GM18502 (cell line): ENCODE measurements at regions not wholly inside any gene's neighbourhood (a gene's known extent, or its start where the extent isn't known, plus 50 kb on each side); places are given as distances from the start of the nearest gene placed in this dataset.
"Not testable (repeated sequence)": the region's sequence is repeated elsewhere in the genome, so short reads cannot be mapped to it uniquely, and the experiment has no call there.

Experiments
- ATAC-seq: cut with Tn5 transposase; IDR thresholded peaks from one replicate; pipeline ENCODE4 v1.9.1; 2021; ENCODE audit warnings: mild to moderate bottlenecking; ENCODE audit not compliant: unreplicated experiment, poor library complexity

GRCh38 chr2:188032786-188033185 lies 258.9 kb upstream of the GULP1 start:
- ATAC-seq, result no peak

- ATAC-seq, result not testable (repeated sequence)
Observed at GRCh38 chr2:188033240-188033639, 258.4 kb upstream of the GULP1 start.

GRCh38 chr2:188034102-188034501 lies 257.6 kb upstream of the GULP1 start:
- not testable (repeated sequence) for ATAC-seq

GRCh38 chr2:188035377-188035776 lies 256.3 kb upstream of the GULP1 start:
- not testable (repeated sequence) for ATAC-seq

GRCh38 chr2:188036786-188037185 lies 254.9 kb upstream of the GULP1 start:
- ATAC-seq, result not testable (repeated sequence)

- ATAC-seq, result no peak
Observed at GRCh38 chr2:188039307-188039706, 252.4 kb upstream of the GULP1 start.

- ATAC-seq, result no peak
Observed at GRCh38 chr2:188042412-188042811, 249.3 kb upstream of the GULP1 start.

- no peak for ATAC-seq
Observed at GRCh38 chr2:188045016-188045415, 246.7 kb upstream of the GULP1 start.

- no peak for ATAC-seq
Observed at GRCh38 chr2:188046437-188046836, 245.2 kb upstream of the GULP1 start.

GRCh38 chr2:188047735-188048134 lies 243.9 kb upstream of the GULP1 start:
- no peak for ATAC-seq

GRCh38 chr2:188050726-188051125 lies 240.9 kb upstream of the GULP1 start:
- no peak for ATAC-seq

GRCh38 chr2:188051706-188052105 lies 240.0 kb upstream of the GULP1 start:
- no peak for ATAC-seq

- no peak for ATAC-seq
Observed at GRCh38 chr2:188065386-188065785, 226.3 kb upstream of the GULP1 start.

GRCh38 chr2:188068093-188068492 lies 223.6 kb upstream of the GULP1 start:
- no peak for ATAC-seq

- peak; percentile 90 for ATAC-seq
Observed at GRCh38 chr2:188076149-188077056, 215.3 kb upstream of the GULP1 start.

GRCh38 chr2:188077757-188078156 lies 213.9 kb upstream of the GULP1 start:
- no peak for ATAC-seq

GRCh38 chr2:188078534-188078933 lies 213.1 kb upstream of the GULP1 start:
- ATAC-seq, result peak; percentile 38

- no peak for ATAC-seq
Observed at GRCh38 chr2:188079196-188079595, 212.5 kb upstream of the GULP1 start.

GRCh38 chr2:188085421-188085820 lies 206.3 kb upstream of the GULP1 start:
- no peak for ATAC-seq

GRCh38 chr2:188089901-188090300 lies 201.8 kb upstream of the GULP1 start:
- ATAC-seq, result no peak

- ATAC-seq, result no peak
Observed at GRCh38 chr2:188091220-188091619, 200.5 kb upstream of the GULP1 start.

GRCh38 chr2:188092734-188093133 lies 198.9 kb upstream of the GULP1 start:
- ATAC-seq, result no peak
